Right lobe of liver (tissue), 4 donors: ENCODE measurements at regions not wholly inside any gene's neighbourhood (a gene's known extent, or its start where the extent isn't known, plus 50 kb on each side); places are given as distances from the start of the nearest gene placed in this dataset.

Experiments
- POLR2A ChIP-seq: fragments of 450-650 bp; IDR thresholded peaks from one replicate; pipeline ENCODE4 v1.6.1; 2017; ENCODE audit warnings: antibody characterized with exemption, mild to moderate bottlenecking
- TF ChIP-seq, protein P1 (sequence below), 4 donors: fragments of 200-600 bp in 3 of 4; fragments of 450-650 bp in 1 of 4; IDR thresholded peaks; one replicate each; pipeline versions ENCODE4 v1.5.1 to v1.8.0; 2016 to 2022; ENCODE audit warnings: antibody characterized with exemption in 4 of 4, mild to moderate bottlenecking in 2 of 4
- donor health status: DM: no; HTN: no; CAD: no.
- donor health status: DM: no; HTN: no; CAD: no.
- donor health status: DM: no; HTN: yes; CAD: no.

- TF ChIP-seq, protein P1, sequence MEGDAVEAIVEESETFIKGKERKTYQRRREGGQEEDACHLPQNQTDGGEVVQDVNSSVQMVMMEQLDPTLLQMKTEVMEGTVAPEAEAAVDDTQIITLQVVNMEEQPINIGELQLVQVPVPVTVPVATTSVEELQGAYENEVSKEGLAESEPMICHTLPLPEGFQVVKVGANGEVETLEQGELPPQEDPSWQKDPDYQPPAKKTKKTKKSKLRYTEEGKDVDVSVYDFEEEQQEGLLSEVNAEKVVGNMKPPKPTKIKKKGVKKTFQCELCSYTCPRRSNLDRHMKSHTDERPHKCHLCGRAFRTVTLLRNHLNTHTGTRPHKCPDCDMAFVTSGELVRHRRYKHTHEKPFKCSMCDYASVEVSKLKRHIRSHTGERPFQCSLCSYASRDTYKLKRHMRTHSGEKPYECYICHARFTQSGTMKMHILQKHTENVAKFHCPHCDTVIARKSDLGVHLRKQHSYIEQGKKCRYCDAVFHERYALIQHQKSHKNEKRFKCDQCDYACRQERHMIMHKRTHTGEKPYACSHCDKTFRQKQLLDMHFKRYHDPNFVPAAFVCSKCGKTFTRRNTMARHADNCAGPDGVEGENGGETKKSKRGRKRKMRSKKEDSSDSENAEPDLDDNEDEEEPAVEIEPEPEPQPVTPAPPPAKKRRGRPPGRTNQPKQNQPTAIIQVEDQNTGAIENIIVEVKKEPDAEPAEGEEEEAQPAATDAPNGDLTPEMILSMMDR (IDR thresholded peaks at IDR 0.05), result no peak
- no peak for TF ChIP-seq POLR2A
These were observed 172.2 kb downstream of the SEC14L1 start for GRCh38 chr17:77312786-77313599.
